Lower lobe of right lung (tissue), 2 donors: ENCODE measurements at regions not wholly inside any gene's neighbourhood (a gene's known extent, or its start where the extent isn't known, plus 50 kb on each side); places are given as distances from the start of the nearest gene placed in this dataset.

Experiments used
- ATAC-seq, 2 donors: fragments of 200-7000 bp; cut with Tn5 transposase; one replicate each; pipeline ENCODE4 v1.9.1; 2020 to 2022; ENCODE audit warnings: mild to moderate bottlenecking in 2 of 2, moderate library complexity in 2 of 2
- DNase-seq: peaks from one replicate; pipeline ENCODE4 v3.0.0-alpha.2; 2020
- H3K27ac ChIP-seq: fragments of 200-600 bp; one replicate; pipeline ENCODE4 v1.8.0; 2022
- H3K27me3 ChIP-seq: fragments of 200-600 bp; one replicate; pipeline ENCODE4 v1.8.0; 2022; ENCODE audit warnings: low read depth
- H3K36me3 ChIP-seq: fragments of 200-600 bp; one replicate; pipeline ENCODE4 v1.8.0; 2022; ENCODE audit warnings: mild to moderate bottlenecking
- H3K4me1 ChIP-seq: fragments of 200-600 bp; one replicate; pipeline ENCODE4 v1.8.0; 2022
- H3K4me3 ChIP-seq: fragments of 200-600 bp; one replicate; pipeline ENCODE4 v1.8.0; 2022; ENCODE audit warnings: mild to moderate bottlenecking
- H3K9me3 ChIP-seq: fragments of 200-600 bp; one replicate; pipeline ENCODE4 v1.8.0; 2022
- intact Hi-C: fragments of 100-400 bp; cut with DNase I; formaldehyde crosslinking; loops from one replicate; pipeline ENCODE4 v1.11.0; 2022
- TF ChIP-seq, protein P1 (sequence below): fragments of 200-600 bp; IDR thresholded peaks from one replicate; pipeline ENCODE4 v1.8.0; 2022; ENCODE audit warnings: antibody characterized with exemption, mild to moderate bottlenecking
- donor health status: DM: no; HTN: yes; CAD: no; lungs with severe emphysema.

DNA sequence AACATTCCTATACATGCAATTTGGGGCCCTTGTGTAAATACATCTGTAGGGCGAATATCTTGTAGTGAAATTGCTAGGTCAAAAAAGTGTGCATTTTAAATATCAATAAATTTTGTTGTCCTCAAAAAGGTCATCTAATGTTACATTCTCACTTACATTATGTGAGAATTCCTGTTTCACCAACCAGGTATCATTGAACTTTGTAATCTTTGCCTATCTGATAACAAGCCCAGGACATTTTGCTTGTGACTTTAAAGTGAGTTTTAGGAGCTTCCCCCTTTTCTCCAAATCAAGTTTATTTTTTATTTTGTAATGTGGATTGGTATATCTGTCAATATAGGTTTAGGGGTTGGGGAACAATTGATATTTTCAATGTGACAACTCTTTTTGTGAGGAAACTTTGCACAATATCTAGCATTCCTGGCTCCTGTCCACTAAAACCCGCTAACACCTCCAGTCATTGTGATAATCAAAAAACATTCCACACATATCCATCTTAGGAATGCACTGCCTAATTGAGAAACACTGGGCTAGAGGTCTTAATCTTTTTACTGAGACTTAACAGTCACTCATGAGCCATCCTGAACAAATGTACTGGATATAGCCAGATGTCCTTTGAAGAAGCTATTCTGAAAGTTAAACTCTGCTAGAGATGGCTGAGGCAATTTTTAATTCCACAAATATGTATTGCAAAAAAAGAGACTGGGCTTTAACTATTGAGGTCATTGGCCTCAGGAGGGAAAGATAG lies 72.5 kb upstream of the SLC1A1 start:
- Histone ChIP-seq H3K4me1 (no peaks in the 10 kb centered on the region), H3K9me3 (no peaks in the 10 kb centered on the region), H3K4me3 (no peak overlapping the region), H3K27ac (no peak overlapping the region), H3K27me3 (no peaks in the 10 kb centered on the region), H3K36me3 (no peaks in the 10 kb centered on the region)
- ATAC-seq = no peak
- TF ChIP-seq, protein P1, sequence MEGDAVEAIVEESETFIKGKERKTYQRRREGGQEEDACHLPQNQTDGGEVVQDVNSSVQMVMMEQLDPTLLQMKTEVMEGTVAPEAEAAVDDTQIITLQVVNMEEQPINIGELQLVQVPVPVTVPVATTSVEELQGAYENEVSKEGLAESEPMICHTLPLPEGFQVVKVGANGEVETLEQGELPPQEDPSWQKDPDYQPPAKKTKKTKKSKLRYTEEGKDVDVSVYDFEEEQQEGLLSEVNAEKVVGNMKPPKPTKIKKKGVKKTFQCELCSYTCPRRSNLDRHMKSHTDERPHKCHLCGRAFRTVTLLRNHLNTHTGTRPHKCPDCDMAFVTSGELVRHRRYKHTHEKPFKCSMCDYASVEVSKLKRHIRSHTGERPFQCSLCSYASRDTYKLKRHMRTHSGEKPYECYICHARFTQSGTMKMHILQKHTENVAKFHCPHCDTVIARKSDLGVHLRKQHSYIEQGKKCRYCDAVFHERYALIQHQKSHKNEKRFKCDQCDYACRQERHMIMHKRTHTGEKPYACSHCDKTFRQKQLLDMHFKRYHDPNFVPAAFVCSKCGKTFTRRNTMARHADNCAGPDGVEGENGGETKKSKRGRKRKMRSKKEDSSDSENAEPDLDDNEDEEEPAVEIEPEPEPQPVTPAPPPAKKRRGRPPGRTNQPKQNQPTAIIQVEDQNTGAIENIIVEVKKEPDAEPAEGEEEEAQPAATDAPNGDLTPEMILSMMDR = no peak
- no peak for DNase-seq
- intact Hi-C loops = no loop called here

DNA sequence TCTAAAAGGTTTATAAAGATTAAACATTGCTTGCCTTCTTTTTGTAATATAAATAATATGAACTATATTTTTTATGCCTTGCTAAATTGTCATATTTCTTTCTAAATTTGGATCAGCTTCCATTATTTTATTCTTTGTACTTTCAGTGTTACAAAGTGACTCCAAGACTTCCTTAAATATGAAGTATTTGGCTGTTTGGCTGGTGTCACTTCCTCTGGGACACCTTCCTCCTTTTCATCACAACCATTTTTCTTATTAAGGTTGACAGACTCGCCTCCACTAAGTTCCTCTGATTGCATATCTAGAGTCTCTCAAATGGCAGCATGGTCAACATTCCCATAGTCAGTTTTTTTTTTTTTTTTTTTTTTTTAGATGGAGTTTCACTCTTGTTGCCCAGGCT lies 73.8 kb upstream of the SLC1A1 start:
- TF ChIP-seq, protein P1 = no peak
- DNase-seq (no peak), ATAC-seq (no peak)

DNA sequence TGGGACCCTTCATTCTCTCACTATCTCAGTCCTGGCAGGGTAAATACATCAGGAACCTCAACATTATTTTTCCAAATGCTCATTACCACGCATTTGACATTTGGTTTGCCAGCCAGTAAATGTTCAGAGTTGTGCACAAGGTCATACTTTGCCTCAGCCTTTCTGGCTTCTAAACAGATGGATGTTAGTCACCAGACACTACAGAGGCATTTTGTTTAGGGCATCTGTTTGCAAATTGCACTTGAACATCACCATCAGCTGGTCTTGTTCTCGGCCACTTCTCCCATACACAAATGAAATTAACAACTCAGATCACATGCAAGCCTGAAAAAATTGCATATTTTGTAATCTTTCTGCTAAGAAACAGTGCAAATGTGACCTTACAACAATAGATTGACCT lies 75.0 kb upstream of the SLC1A1 start:
- DNase-seq = no peak
- Histone ChIP-seq H3K36me3 (no peaks in the 10 kb centered on the region), H3K27me3 (no peaks in the 10 kb centered on the region), H3K27ac (no peak overlapping the region), H3K4me1 (no peaks in the 10 kb centered on the region), H3K4me3 (no peak overlapping the region), H3K9me3 (no peaks in the 10 kb centered on the region)
- no peak for ATAC-seq
- TF ChIP-seq, protein P1 = no peak
- intact Hi-C loops = no loop called here

More for the DNA sequence above, 73.8 kb upstream of the SLC1A1 start:
- H3K9me3 ChIP-seq = no peaks in the 10 kb centered on the region
- H3K27me3 ChIP-seq = no peaks in the 10 kb centered on the region
- H3K4me1 ChIP-seq = no peaks in the 10 kb centered on the region
- H3K27ac ChIP-seq = no peak overlapping the region
- H3K4me3 ChIP-seq = no peak overlapping the region
- H3K36me3 ChIP-seq = no peaks in the 10 kb centered on the region
- intact Hi-C loops = no loop called here

DNA sequence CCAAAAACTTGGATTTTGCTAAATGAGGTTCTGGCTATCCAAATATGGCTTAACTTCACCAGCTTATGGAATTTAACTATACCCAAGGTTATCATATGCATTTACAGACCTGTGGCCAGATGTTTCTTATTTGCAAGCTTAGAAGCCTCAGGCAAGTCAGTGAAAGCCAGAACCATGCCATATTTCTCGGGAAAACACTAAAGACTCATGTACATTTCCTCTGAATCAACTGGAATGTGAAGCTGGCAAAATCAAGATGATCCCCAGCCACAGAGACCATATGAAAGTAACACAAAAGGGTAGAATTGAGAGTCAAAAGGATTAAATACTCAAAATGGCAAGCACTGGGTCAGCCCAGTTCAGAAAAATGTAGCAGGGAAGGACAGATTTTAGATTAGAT lies 76.4 kb upstream of the SLC1A1 start:
- DNase-seq (no peak), ATAC-seq (no peak)

DNA sequence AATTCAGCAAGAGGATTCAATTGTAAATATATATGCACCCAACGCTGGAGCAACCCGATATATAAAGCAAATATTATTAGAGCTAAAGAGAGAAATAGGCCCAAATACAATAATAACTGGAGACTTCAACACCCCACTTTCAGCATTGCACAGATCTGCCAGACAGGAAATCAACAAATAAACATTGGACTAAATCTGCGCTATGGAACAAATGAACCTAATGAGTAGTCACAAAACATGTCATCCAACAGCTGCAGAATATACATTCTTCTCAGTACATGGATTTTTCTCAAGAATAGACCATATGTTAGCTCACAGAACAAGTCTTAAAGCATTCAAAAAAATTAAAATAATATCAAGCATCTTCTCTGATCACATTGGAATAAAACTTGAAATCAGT lies 86.1 kb upstream of the SLC1A1 start:
- no peak for DNase-seq
- no peak overlapping the region for H3K27ac ChIP-seq
- no peaks in the 10 kb centered on the region for H3K4me1 ChIP-seq
- no peaks in the 10 kb centered on the region for H3K27me3 ChIP-seq
- TF ChIP-seq, protein P1 = no peak
- intact Hi-C loops = no loop called here
- ATAC-seq = no peak
- H3K36me3 ChIP-seq = no peaks in the 10 kb centered on the region
- no peak overlapping the region for H3K4me3 ChIP-seq
- peaks cover 5% of the 10 kb centered on the region for H3K9me3 ChIP-seq

More for the DNA sequence above, 76.4 kb upstream of the SLC1A1 start:
- Histone ChIP-seq H3K4me3 (no peak overlapping the region), H3K27ac (no peak overlapping the region), H3K27me3 (no peaks in the 10 kb centered on the region), H3K4me1 (no peaks in the 10 kb centered on the region), H3K36me3 (no peaks in the 10 kb centered on the region), H3K9me3 (no peaks in the 10 kb centered on the region)
- intact Hi-C loops = no loop called here
- TF ChIP-seq, protein P1 = no peak
